Breast epithelium (tissue), 3 donors: ENCODE measurements at regions not wholly inside any gene's neighbourhood (a gene's known extent, or its start where the extent isn't known, plus 50 kb on each side); places are given as distances from the start of the nearest gene placed in this dataset.

Experiments used
- CTCF ChIP-seq, 3 donors: fragments of 450-650 bp; IDR thresholded peaks; one replicate each; pipeline ENCODE4 v1.5.1; 2016 to 2017; ENCODE audit warnings: antibody characterized with exemption in 3 of 3, mild to moderate bottlenecking in 3 of 3, moderate library complexity in 3 of 3
- POLR2A ChIP-seq: fragments of 450-650 bp; IDR thresholded peaks from one replicate; pipeline ENCODE4 v1.6.1; 2016; ENCODE audit warnings: antibody characterized with exemption, mild to moderate bottlenecking, moderate library complexity
- POLR2AphosphoS5 ChIP-seq, 3 donors: sonication (generic); formaldehyde crosslinking; IDR thresholded peaks; one replicate each; pipeline ENCODE4 v1.6.1; 2017; ENCODE audit warnings: antibody characterized with exemption in 3 of 3

GRCh38 chr5:167973126-167973525, 318.3 kb upstream of the WWC1 start:
- TF ChIP-seq CTCF (IDR thresholded peaks at IDR 0.05) (no peak), POLR2A (no peak), POLR2AphosphoS5 (IDR thresholded peaks at IDR 0.05) (no peak)
